NCI-H1092 treated with DMSO at 0.1 percent for 48 hours (cell line): ENCODE measurements at regions not wholly inside any gene's neighbourhood (a gene's known extent, or its start where the extent isn't known, plus 50 kb on each side); places are given as distances from the start of the nearest gene placed in this dataset.
"Not testable (repeated sequence)": the region's sequence is repeated elsewhere in the genome, so short reads cannot be mapped to it uniquely, and the experiment has no call there.

Source experiments
- DNase-seq: peaks from one replicate; lab custom pipeline; 2025; lab: John Stamatoyannopoulos, UW

GRCh38 chr2:38483776-38484501 is 106.9 kb upstream of the ATL2 start:
- DNase-seq = no peak

- DNase-seq = not testable (repeated sequence)
Measured at GRCh38 chr2:38482710-38483109, 105.6 kb upstream of the ATL2 start.

DNA sequence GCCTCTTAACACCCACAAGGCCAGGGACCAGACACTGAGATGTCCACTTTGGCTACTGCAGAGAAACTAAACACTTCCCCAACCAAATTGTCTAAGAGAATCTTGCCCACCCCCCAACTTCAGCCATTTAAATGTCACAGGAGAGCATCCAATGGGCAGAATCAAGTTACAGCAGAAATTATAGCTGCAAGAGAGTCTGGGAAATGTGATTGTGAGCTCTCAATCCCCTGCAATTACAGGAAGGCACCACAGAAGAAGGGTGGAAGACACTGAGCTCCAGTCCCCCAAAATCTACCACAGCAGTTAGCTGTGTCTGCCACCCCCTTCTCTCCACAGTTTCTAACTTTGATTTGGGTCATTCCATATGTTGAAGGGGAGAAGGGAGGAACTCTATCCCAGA is 103.5 kb upstream of the ATL2 start:
- no peak for DNase-seq

DNA sequence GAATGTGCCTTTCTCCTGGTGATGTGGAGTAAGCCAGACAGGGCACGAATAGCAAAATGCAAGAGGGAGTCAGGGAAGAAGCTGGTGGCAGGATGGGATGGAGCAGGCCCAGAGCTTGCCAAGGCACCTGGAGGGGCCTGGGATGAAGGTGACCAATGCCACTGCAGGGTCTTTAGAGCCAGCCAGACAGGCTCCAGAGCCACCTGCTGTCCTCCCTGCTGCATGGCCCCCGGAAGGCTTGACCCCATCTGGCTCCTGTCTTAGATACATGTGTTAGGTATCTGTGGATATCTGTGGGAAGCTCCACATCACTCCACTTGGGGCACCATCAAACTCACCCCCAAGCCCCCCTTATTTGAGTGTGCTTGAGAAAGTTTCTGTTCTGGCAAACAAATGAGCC is 99.9 kb upstream of the ATL2 start:
- DNase-seq = no peak

DNA sequence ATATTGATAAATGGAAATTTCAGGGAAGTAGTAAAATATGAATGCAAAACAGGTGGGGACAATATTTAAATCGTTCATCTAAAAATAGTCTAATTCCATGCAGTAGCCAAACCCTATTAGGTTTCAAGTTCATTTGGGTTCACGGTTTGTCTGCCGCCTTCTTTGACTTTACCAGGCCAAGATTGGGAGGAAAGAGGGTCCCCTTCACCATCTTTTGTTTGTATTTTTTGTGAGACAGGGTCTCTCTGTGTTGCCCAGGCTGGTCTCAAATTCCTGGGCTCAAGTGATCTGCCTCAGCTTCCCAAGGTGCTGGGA is 98.5 kb upstream of the ATL2 start:
- DNase-seq = no peak

DNA sequence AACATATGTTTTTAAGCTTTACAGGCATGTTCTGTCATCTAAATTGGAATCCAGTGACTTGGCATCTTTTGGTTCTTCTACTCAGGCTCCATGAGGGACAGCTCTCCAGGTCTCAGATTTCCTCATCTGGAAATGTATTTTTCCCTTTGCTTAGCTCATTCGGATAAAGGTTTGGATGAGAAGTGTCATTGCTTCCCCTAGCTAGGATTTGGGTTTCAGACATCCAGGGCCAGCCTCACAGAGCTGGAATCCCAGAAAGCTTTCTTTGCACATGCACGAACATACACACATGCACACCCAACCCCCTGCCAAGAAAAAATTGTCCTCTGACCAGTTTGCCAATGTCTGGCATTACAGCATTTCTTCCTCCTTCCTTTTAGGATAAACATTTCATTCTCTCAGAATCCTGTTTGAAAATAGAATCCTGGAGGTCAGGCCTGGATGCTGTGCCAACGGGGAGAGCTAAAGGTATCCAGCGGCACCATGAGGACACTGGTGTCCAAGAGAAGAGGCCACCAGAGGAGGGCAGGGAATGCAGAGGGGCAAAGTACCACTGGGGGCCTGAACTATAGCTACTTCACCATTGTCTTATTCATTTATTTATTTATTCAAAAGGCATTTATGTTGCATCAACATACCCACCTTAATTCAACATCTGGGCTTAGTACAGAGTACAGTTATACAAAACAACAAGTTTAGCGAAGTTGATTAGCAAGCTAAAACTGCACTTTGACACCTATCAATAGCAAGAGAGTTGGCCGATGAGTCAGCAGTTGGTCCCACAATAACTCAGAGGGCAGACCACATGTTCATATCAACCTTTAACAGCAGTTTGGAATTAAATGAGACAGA is 97.9 kb upstream of the ATL2 start:
- DNase-seq = no peak

- no peak for DNase-seq
Measured at GRCh38 chr2:38474021-38474456, 97.0 kb upstream of the ATL2 start.

- no peak for DNase-seq
Measured at GRCh38 chr2:38473333-38474005, 96.4 kb upstream of the ATL2 start.

- no peak for DNase-seq
Measured at GRCh38 chr2:38470115-38470514, 93.0 kb upstream of the ATL2 start.

DNA sequence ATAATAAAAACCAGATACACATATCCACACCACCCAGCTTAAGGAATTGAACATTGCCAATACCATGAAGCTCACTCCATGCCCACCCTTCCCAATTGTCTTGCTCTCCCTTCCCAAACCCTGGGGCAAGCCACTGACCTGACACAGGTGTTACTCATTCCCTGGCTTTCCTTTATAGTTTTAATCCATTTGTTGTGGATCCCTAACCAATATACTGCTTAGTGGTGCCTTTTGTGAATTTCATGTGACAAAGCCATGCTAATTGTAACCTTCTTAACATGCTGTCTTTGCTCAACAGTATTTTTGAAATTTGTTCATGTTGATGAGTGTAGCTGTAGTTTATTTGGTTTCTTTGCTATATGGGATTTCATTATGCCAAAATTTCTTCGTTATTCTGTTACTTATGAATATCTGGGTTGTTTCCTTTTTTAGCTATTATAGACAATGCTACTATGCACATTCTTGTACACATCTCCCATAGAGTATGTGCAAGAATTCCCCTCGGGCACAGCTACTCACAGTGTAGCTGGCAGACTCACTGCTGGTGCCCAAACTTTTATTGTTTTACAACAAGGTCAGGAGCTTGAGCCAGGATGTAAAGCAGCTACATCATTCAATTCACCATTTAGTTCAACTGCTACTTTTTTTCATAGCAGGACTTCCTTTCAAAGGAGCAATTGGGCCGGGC is 90.8 kb upstream of the ATL2 start:
- no peak for DNase-seq

DNA sequence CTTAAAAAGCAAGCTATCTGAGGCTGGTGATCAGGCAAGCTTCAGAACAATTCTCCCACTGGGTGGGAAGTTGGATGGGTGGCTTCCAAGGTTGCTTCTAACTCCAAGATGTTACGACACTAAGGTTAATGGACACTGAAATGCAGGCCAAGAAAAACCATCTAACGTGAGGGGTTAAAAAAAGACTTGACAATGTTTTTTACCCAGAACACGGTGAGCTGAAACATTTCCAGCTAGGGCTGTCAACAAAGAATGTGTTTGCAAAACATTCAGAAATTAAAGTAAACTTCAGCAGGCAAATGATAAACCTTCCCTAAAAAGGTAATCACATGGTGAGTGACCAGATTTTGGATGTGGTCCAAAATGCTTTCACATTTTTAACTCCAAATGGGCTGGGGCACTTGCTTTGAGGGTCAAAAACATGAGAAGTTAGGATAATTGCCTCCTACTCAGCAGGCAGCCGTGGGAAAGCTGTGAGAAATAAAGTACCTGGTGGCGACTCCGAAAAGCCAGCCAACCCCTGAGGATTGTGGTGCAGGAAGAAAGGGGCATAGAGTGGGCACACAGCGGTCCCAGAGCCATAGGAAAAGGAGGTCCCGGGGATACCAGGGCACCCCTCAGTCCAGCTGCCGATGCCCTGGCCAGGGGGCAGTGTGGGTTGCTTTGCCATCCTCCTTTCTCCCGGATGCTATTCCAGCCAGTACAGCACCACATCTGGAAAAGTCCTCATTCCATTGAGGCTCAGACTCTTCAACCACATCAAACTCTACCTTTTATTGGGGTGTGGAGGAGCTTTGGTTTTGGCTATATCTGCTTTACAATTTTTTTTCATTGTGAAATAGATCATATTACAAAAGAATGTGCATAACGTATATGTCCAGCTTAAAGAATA is 90.0 kb upstream of the ATL2 start:
- no peak for DNase-seq

DNA sequence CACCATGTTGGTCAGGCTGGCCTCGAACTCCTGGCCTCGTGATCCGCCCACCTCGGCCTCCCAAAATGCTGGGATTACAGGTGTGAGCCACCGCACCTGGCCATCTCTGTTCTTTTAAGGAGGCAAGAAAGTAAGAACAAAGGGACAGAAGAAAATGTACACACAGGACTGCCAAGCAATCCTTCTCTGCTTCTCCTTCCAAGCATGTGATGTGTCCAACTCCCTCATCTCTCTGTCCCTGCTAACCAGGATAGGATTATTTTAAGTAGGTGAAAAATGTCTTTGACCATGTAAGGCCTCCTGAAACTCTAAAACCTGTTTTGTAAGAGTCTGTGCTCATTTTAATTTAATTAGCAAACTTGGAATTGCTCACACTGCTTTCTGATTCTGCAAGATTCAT is 89.3 kb upstream of the ATL2 start:
- no peak for DNase-seq

- no peak for DNase-seq
Measured at GRCh38 chr2:38465789-38466127, 88.7 kb upstream of the ATL2 start.

- DNase-seq = no peak
Measured at GRCh38 chr2:38464971-38465788, 88.1 kb upstream of the ATL2 start.

DNA sequence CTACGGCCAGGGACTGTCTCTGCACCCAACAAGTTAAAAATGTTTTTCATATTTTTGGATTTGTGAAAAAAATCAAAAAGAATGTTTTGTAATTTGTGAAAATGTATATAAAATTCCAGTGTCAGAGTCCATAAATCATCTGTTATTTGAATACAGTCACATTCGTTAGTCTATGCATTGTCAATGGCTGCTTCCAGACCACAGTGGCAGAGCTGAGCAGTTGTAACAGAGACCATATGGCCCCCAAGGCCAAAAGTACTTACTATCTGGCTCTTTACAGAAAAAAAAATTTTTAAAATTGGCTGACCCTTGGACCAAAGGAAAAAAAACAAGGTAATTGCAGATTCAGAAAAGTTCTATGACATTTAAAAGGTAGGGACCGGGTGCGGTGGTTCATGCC is 86.7 kb upstream of the ATL2 start:
- DNase-seq = no peak

DNA sequence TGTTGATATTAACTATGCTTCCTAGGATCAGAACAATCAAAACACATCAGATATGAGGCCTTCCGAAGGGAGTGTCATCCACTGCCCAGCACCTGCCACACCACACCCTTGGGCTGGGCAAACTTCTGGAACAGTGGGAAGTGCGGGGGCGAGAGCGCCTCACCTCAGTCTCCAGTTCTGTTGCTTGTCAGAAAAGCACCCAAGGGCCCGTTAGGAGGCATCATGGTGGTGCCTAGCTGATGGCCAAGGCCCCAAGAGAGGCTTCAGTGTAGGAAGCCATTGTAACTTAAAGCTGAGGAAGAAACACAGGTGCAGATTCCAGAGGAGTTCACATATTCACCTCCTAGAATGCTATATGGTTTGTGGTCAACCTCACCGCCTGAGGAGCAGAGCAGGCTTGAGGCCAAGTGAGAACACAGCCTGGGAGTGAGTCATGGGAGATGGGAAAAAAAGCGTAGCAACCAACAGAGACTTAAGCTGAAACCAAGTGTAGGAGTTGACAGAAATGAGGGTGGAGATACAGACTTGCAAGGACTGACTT is 85.1 kb upstream of the ATL2 start:
- DNase-seq = no peak

DNA sequence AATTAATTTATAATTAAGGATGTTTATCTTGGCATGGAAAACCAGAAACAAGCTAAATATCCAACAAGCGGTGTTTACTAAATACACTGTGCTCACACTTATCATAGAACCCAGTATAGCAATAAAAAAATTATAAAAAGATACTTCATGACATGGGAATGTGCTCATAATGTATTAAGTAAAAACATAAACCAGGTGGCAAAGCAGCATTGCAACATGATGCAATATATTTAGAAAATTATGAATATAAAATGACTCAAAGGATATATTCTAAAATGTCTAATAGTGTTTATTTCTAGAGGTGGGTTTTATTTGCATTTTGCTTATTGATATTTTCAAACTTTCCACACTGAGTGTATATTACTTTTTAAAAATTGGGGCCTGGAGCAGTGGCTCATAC is 84.4 kb upstream of the ATL2 start:
- DNase-seq = no peak

DNA sequence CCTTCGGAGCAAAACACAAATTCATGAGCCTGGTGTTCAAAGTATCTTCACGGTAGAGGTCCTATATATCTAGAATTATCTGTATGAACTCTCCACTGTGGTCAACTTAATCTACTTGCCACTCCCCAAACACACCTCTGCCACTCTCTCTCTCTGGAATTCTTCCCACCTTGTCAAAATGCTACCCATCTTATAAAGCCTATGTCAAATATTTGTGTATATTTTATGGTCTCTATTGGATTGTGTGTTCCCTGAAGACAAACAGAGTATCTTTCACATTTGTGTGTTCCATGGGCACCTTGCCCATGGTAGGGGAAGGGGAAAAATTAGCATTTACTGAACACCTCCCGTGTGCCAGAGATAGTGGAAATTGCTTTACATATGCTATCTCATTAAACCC is 83.2 kb upstream of the ATL2 start:
- no peak for DNase-seq

DNA sequence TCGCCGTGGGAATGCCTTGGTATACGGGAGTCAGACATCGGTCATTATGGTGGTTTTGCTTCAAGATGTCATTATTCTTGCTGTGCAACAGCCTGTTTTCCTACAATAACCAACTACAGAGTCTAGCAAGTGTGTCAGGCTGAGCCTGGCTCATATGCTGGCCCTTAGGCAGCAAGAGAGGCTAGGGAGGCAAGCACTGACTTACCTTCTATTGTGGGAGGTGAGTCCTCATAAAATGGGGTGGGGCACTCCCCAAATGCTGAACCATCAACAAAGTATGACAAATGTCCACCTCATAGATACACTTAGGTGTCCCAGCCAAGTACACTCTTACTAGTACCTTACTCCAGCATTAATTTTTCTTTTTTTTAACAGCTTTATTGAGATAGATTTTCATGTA is 77.0 kb upstream of the ATL2 start:
- DNase-seq = no peak

- DNase-seq = not testable (repeated sequence)
Measured at GRCh38 chr2:38451778-38452177, 74.7 kb upstream of the ATL2 start.
